HEK293 (cell line): ENCODE measurements at regions not wholly inside any gene's neighbourhood (a gene's known extent, or its start where the extent isn't known, plus 50 kb on each side); places are given as distances from the start of the nearest gene placed in this dataset.

Experiments used
- BCL11A ChIP-seq: fragments of 450-650 bp; formaldehyde crosslinking; IDR thresholded peaks from 2 replicates; pipeline ENCODE4 v1.5.1; 2016; ENCODE audit warnings: low read depth, missing biosample characterization, missing genetic modification characterization
- CTCF ChIP-seq: fragments of 450-650 bp; formaldehyde crosslinking; IDR thresholded peaks from 2 replicates; pipeline ENCODE4 v1.5.1; 2016; ENCODE audit warnings: missing biosample characterization, missing genetic modification characterization
- ZEB2 ChIP-seq: fragments of 450-650 bp; formaldehyde crosslinking; IDR thresholded peaks from 2 replicates; pipeline ENCODE4 v1.5.1; 2016; ENCODE audit warnings: missing biosample characterization, missing genetic modification characterization
- ZNF155 ChIP-seq: fragments of 450-650 bp; formaldehyde crosslinking; IDR thresholded peaks from 2 replicates; pipeline ENCODE4 v1.5.1; 2016; ENCODE audit warnings: missing biosample characterization, missing genetic modification characterization
- ZNF324 ChIP-seq: fragments of 450-650 bp; formaldehyde crosslinking; IDR thresholded peaks from 2 replicates; pipeline ENCODE4 v1.5.1; 2016; ENCODE audit warnings: missing biosample characterization, missing genetic modification characterization
- ZNF624 ChIP-seq: fragments of 450-650 bp; formaldehyde crosslinking; IDR thresholded peaks from 2 replicates; pipeline ENCODE4 v1.5.1; 2017; ENCODE audit warnings: missing biosample characterization, missing genetic modification characterization
- TF ChIP-seq, protein P1 (sequence below): fragments of 450-650 bp; formaldehyde crosslinking; IDR thresholded peaks from 2 replicates; pipeline ENCODE4 v1.5.1; 2016; ENCODE audit warnings: missing biosample characterization, missing genetic modification characterization

GRCh38 chr4:38582445-38582844, 81.6 kb upstream of the KLF3 start:
- TF ChIP-seq, protein P1, sequence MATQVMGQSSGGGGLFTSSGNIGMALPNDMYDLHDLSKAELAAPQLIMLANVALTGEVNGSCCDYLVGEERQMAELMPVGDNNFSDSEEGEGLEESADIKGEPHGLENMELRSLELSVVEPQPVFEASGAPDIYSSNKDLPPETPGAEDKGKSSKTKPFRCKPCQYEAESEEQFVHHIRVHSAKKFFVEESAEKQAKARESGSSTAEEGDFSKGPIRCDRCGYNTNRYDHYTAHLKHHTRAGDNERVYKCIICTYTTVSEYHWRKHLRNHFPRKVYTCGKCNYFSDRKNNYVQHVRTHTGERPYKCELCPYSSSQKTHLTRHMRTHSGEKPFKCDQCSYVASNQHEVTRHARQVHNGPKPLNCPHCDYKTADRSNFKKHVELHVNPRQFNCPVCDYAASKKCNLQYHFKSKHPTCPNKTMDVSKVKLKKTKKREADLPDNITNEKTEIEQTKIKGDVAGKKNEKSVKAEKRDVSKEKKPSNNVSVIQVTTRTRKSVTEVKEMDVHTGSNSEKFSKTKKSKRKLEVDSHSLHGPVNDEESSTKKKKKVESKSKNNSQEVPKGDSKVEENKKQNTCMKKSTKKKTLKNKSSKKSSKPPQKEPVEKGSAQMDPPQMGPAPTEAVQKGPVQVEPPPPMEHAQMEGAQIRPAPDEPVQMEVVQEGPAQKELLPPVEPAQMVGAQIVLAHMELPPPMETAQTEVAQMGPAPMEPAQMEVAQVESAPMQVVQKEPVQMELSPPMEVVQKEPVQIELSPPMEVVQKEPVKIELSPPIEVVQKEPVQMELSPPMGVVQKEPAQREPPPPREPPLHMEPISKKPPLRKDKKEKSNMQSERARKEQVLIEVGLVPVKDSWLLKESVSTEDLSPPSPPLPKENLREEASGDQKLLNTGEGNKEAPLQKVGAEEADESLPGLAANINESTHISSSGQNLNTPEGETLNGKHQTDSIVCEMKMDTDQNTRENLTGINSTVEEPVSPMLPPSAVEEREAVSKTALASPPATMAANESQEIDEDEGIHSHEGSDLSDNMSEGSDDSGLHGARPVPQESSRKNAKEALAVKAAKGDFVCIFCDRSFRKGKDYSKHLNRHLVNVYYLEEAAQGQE (tag by site-specific recombination): no peak
- TF ChIP-seq ZNF324 (tag by site-specific recombination) (no peak), ZNF624 (tag by site-specific recombination) (no peak), CTCF (tag by site-specific recombination) (no peak), ZNF155 (tag by site-specific recombination) (no peak), ZEB2 (tag by site-specific recombination) (no peak), BCL11A (tag by site-specific recombination) (no peak)
